ENCODE measurements at regions not wholly inside any gene's neighbourhood (a gene's known extent, or its start where the extent isn't known, plus 50 kb on each side); places are given as distances from the start of the nearest gene placed in this dataset.
A peak's percentile ranks its signal among the peaks of the same experiment; 100 is the strongest.

- no peak for TF ChIP-seq POLR2A (IDR thresholded peaks at IDR 0.05)
- peak; percentile 61 for TF ChIP-seq POLR2AphosphoS5 (IDR thresholded peaks at IDR 0.05)
- no peak for TF ChIP-seq CTCF (IDR thresholded peaks at IDR 0.05)
- TF ChIP-seq EP300 (IDR thresholded peaks at IDR 0.05) = no peak
Measured at GRCh38 chr2:41540272-41540998, 507.4 kb upstream of the PKDCC start.
